WTC11 (cell line): ENCODE measurements at regions not wholly inside any gene's neighbourhood (a gene's known extent, or its start where the extent isn't known, plus 50 kb on each side); places are given as distances from the start of the nearest gene placed in this dataset.

Source experiments
- ATAC-seq: fragments of 200-7000 bp; cut with Tn5 transposase; 2 replicates; pipeline ENCODE4 v1.10.0; 2021; ENCODE audit warnings: mild to moderate bottlenecking, moderate library complexity
- CTCF ChIA-PET: fragments of 300-600 bp; sonication (Branson Sonifier 250); formaldehyde crosslinking; loops from one replicate; lab custom pipeline; 2021; ENCODE audit warnings: antibody characterized with exemption; lab: Charles Lee
- POLR2A ChIA-PET: fragments of 350-600 bp; sonication (Branson Sonifier 250); formaldehyde crosslinking; loops from one replicate; lab custom pipeline; 2021; ENCODE audit warnings: antibody characterized with exemption; lab: Charles Lee
- DNase-seq: peaks from one replicate; pipeline ENCODE4 v3.0.0; 2021; ENCODE audit warnings: low spot score
- H3K27ac Mint-ChIP-seq: 2 replicates; pipeline ENCODE4 v1.8.0; 2021; ENCODE audit warnings: mixed read lengths
- H3K27me3 Mint-ChIP-seq: 2 replicates; pipeline ENCODE4 v1.8.0; 2021; ENCODE audit warnings: low read depth, mild to moderate bottlenecking, moderate library complexity, mixed read lengths
- H3K36me3 Mint-ChIP-seq: 2 replicates; pipeline ENCODE4 v1.8.0; 2021; ENCODE audit warnings: mixed read lengths
- H3K4me1 Mint-ChIP-seq: 2 replicates; pipeline ENCODE4 v1.8.0; 2022; ENCODE audit warnings: mixed read lengths
- H3K4me3 Mint-ChIP-seq: 2 replicates; pipeline ENCODE4 v1.8.0; 2021; ENCODE audit warnings: mild to moderate bottlenecking, moderate library complexity, mixed read lengths
- H3K9me3 Mint-ChIP-seq: 2 replicates; pipeline ENCODE4 v1.8.0; 2021; ENCODE audit warnings: mixed read lengths
- ARID4B ChIP-seq: sonication (generic); formaldehyde crosslinking; IDR thresholded peaks from 2 replicates; pipeline ENCODE4 v1.8.0; 2023; ENCODE audit warnings: missing genetic modification reagents, mild to moderate bottlenecking, borderline replicate concordance
- CREB1 ChIP-seq: sonication (generic); formaldehyde crosslinking; IDR thresholded peaks from 2 replicates; pipeline ENCODE4 v1.8.0; 2023; ENCODE audit warnings: mild to moderate bottlenecking, missing genetic modification reagents
- E2F5 ChIP-seq: sonication (generic); formaldehyde crosslinking; IDR thresholded peaks from 2 replicates; pipeline ENCODE4 v1.8.1; 2022; ENCODE audit warnings: mild to moderate bottlenecking, moderate library complexity, missing genetic modification reagents
- EMX1 ChIP-seq: fragments of 250-450 bp; sonication (Bioruptor Pico); IDR thresholded peaks from 2 replicates; pipeline ENCODE4 v1.8.0; 2021; ENCODE audit warnings: mild to moderate bottlenecking
- FOXK1 ChIP-seq: sonication (generic); formaldehyde crosslinking; IDR thresholded peaks from 2 replicates; pipeline ENCODE4 v1.8.0; 2022; ENCODE audit warnings: mild to moderate bottlenecking, moderate library complexity, missing genetic modification reagents
- GRHL2 ChIP-seq: fragments of 250-450 bp; sonication (Bioruptor Pico); IDR thresholded peaks from 2 replicates; pipeline ENCODE4 v1.8.0; 2022; ENCODE audit warnings: mild to moderate bottlenecking, moderate library complexity; ENCODE audit not compliant: insufficient replicate concordance, severe bottlenecking
- GTF2I ChIP-seq: fragments of 250-450 bp; sonication (Bioruptor Pico); conservative IDR thresholded peaks from 2 replicates; pipeline ENCODE4 v1.4.0; 2021; ENCODE audit warnings: mild to moderate bottlenecking
- HMGA2 ChIP-seq: fragments of 250-450 bp; sonication (Bioruptor Pico); IDR thresholded peaks from 2 replicates; pipeline ENCODE4 v1.4.0; 2021; ENCODE audit warnings: mild to moderate bottlenecking, moderate library complexity
- IRF1 ChIP-seq: sonication (generic); formaldehyde crosslinking; IDR thresholded peaks from 2 replicates; pipeline ENCODE4 v1.8.0; 2023; ENCODE audit warnings: missing genetic modification reagents
- JAZF1 ChIP-seq: fragments of 250-450 bp; sonication (Bioruptor Pico); IDR thresholded peaks from 2 replicates; pipeline ENCODE4 v1.9.0; 2021; ENCODE audit warnings: moderate library complexity, mild to moderate bottlenecking, inconsistent platforms
- JUN ChIP-seq: sonication (generic); formaldehyde crosslinking; IDR thresholded peaks from 2 replicates; pipeline ENCODE4 v1.8.0; 2023; ENCODE audit warnings: mild to moderate bottlenecking, missing genetic modification reagents
- NR3C1 ChIP-seq: sonication (generic); formaldehyde crosslinking; conservative IDR thresholded peaks from 2 replicates; pipeline ENCODE4 v1.8.1; 2023; ENCODE audit warnings: low read depth, mild to moderate bottlenecking, missing genetic modification reagents
- PREB ChIP-seq: sonication (generic); formaldehyde crosslinking; IDR thresholded peaks from 2 replicates; pipeline ENCODE4 v1.8.1; 2022; ENCODE audit warnings: mild to moderate bottlenecking, missing genetic modification reagents, moderate library complexity, borderline replicate concordance
- TEAD4 ChIP-seq: sonication (generic); formaldehyde crosslinking; IDR thresholded peaks from 2 replicates; pipeline ENCODE4 v1.8.0; 2022; ENCODE audit warnings: mild to moderate bottlenecking, missing genetic modification reagents
- USF1 ChIP-seq: sonication (generic); formaldehyde crosslinking; IDR thresholded peaks from 2 replicates; pipeline ENCODE4 v1.8.0; 2022; ENCODE audit warnings: mild to moderate bottlenecking, missing genetic modification reagents
- ZMAT4 ChIP-seq: fragments of 250-450 bp; sonication (Bioruptor Pico); IDR thresholded peaks from 2 replicates; pipeline ENCODE4 v1.9.0; 2021; ENCODE audit warnings: mild to moderate bottlenecking
- ZNF121 ChIP-seq: sonication (generic); formaldehyde crosslinking; IDR thresholded peaks from 2 replicates; pipeline ENCODE4 v1.8.0; 2023; ENCODE audit warnings: missing genetic modification reagents
- ZNF138 ChIP-seq: sonication (generic); formaldehyde crosslinking; conservative IDR thresholded peaks from 2 replicates; pipeline ENCODE4 v1.8.1; 2022; ENCODE audit warnings: mild to moderate bottlenecking, moderate library complexity, missing genetic modification reagents
- ZNF232 ChIP-seq: sonication (generic); formaldehyde crosslinking; IDR thresholded peaks from 2 replicates; pipeline ENCODE4 v1.8.0; 2022; ENCODE audit warnings: mild to moderate bottlenecking, missing genetic modification reagents
- ZNF423 ChIP-seq: fragments of 250-450 bp; sonication (Bioruptor Pico); IDR thresholded peaks from 2 replicates; pipeline ENCODE4 v2.1.2; 2022; ENCODE audit warnings: mild to moderate bottlenecking, moderate library complexity
- ZNF425 ChIP-seq: fragments of 250-450 bp; sonication (Bioruptor Pico); conservative IDR thresholded peaks from 2 replicates; pipeline ENCODE4 v1.9.0; 2021; ENCODE audit warnings: mild to moderate bottlenecking
- ZSCAN18 ChIP-seq: fragments of 250-450 bp; sonication (Bioruptor Pico); IDR thresholded peaks from 2 replicates; pipeline ENCODE4 v2.1.2; 2022; ENCODE audit warnings: mild to moderate bottlenecking, moderate library complexity

- TF ChIP-seq JUN (CRISPR knock-in tag) (no peak), IRF1 (CRISPR knock-in tag) (no peak), GTF2I (CRISPR knock-in tag) (no peak), ZNF425 (CRISPR knock-in tag) (no peak), TEAD4 (CRISPR knock-in tag) (no peak), ARID4B (CRISPR knock-in tag) (no peak), ZSCAN18 (no peak), ZNF121 (CRISPR knock-in tag) (no peak), ZMAT4 (CRISPR knock-in tag) (no peak), NR3C1 (CRISPR knock-in tag) (no peak)
Measured at GRCh38 chr7:67614843-67615242, 618.2 kb downstream of the TYW1 start (continued).

- DNase-seq (no peak), ATAC-seq (no peak)
- ChIA-PET POLR2A (no interaction called here), CTCF (interaction anchor here (0.6 kb wide), 1 partner anchor 78 kb away, joined by 3 read pairs; no protein-coding TSS in a partner anchor)
- peaks cover 21% of the 10 kb centered on the region for H3K9me3 Mint-ChIP-seq
- H3K27me3 Mint-ChIP-seq: peaks cover 23% of the 10 kb centered on the region
- H3K36me3 Mint-ChIP-seq: 0 out of 2 replicates have a peak, but pooled peaks cover 7% of the 10 kb centered on the region
- peaks cover 35% of the 10 kb centered on the region for H3K4me1 Mint-ChIP-seq
- H3K4me3 Mint-ChIP-seq: no peak overlapping the region
- no peak overlapping the region for H3K27ac Mint-ChIP-seq
- TF ChIP-seq CREB1 (CRISPR knock-in tag) (no peak), USF1 (CRISPR knock-in tag) (no peak), JAZF1 (CRISPR knock-in tag) (no peak), ZNF425 (CRISPR knock-in tag) (no peak), ZNF423 (no peak), EMX1 (CRISPR knock-in tag) (no peak), HMGA2 (CRISPR knock-in tag) (no peak), E2F5 (CRISPR knock-in tag) (no peak), PREB (CRISPR knock-in tag) (no peak), GRHL2 (CRISPR knock-in tag) (no peak), ZNF232 (CRISPR knock-in tag) (no peak), FOXK1 (CRISPR knock-in tag) (no peak), ZNF138 (no peak)
Measured at GRCh38 chr7:67616517-67616916, 619.9 kb downstream of the TYW1 start.
